Body of pancreas (tissue), 4 donors: ENCODE measurements at regions not wholly inside any gene's neighbourhood (a gene's known extent, or its start where the extent isn't known, plus 50 kb on each side); places are given as distances from the start of the nearest gene placed in this dataset.

Source experiments
- CTCF ChIP-seq, 7 experiments: fragments of 450-650 bp in 4 of 7; fragments of 200-600 bp in 3 of 7; sonication (generic) in 3 of 7; IDR thresholded peaks; one replicate each; pipeline ENCODE4 v1.5.1; 2016 to 2019; ENCODE audit warnings: antibody characterized with exemption in 7 of 7
- POLR2A ChIP-seq, 3 donors: fragments of 450-650 bp; IDR thresholded peaks; one replicate each; pipeline ENCODE4 v1.6.1; 2016; ENCODE audit warnings: antibody characterized with exemption in 3 of 3, mild to moderate bottlenecking in 2 of 3

DNA sequence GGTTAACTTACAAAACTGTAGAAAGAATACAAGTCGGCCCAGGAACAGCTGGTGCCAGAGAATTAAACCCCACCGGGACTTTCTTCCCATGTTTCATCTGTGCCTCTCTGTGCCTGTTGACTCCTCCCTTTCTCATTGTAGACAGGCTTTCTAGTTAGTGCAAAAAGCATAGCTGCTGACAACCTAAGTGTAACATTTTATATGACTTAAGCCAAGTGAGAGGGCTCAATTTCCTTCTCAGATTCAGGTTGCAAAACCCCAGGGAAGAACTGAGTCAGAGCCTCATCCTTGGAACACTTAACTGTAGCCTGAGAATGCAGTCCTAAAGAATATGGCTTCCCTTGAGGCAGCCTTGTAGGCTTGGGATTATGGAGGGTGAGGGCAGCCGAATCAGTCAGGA, 302.5 kb upstream of the AZI2 start:
- TF ChIP-seq CTCF (IDR thresholded peaks at IDR 0.05) = no peak
- TF ChIP-seq POLR2A (IDR thresholded peaks at IDR 0.05) = no peak
